ENCODE measurements at regions not wholly inside any gene's neighbourhood (a gene's known extent, or its start where the extent isn't known, plus 50 kb on each side); places are given as distances from the start of the nearest gene placed in this dataset.
A peak's percentile ranks its signal among the peaks of the same experiment; 100 is the strongest.

- DNase-seq, result no peak
Measured at GRCh38 chr6:84464471-84464870, 237.0 kb upstream of the CEP162 start.

GRCh38 chr6:84462698-84463097, 235.3 kb upstream of the CEP162 start:
- no peak for DNase-seq

- DNase-seq, result no peak
Measured at GRCh38 chr6:84461461-84461860, 234.0 kb upstream of the CEP162 start.

- no peak for DNase-seq
Measured at GRCh38 chr6:84460491-84460890, 233.0 kb upstream of the CEP162 start.

- DNase-seq, result no peak
Measured at GRCh38 chr6:84459401-84459800, 232.0 kb upstream of the CEP162 start.

GRCh38 chr6:84458271-84458670, 230.8 kb upstream of the CEP162 start:
- no peak for DNase-seq

GRCh38 chr6:84457276-84457675, 229.8 kb upstream of the CEP162 start:
- no peak for DNase-seq

- no peak for DNase-seq
Measured at GRCh38 chr6:84456803-84457202, 229.4 kb upstream of the CEP162 start.

GRCh38 chr6:84455511-84456029, 228.1 kb upstream of the CEP162 start:
- DNase-seq, result no peak

GRCh38 chr6:84453499-84453898, 226.1 kb upstream of the CEP162 start:
- no peak for DNase-seq

GRCh38 chr6:84450018-84450417, 222.6 kb upstream of the CEP162 start:
- no peak for DNase-seq

GRCh38 chr6:84449220-84449619, 221.8 kb upstream of the CEP162 start:
- no peak for DNase-seq

- DNase-seq, result no peak
Measured at GRCh38 chr6:84448331-84448730, 220.9 kb upstream of the CEP162 start.

GRCh38 chr6:84447651-84448050, 220.2 kb upstream of the CEP162 start:
- DNase-seq, result no peak

GRCh38 chr6:84445068-84445467, 217.6 kb upstream of the CEP162 start:
- DNase-seq, result no peak

- no peak for DNase-seq
Measured at GRCh38 chr6:84442208-84442607, 214.8 kb upstream of the CEP162 start.

- no peak for DNase-seq
Measured at GRCh38 chr6:84441456-84441855, 214.0 kb upstream of the CEP162 start.

- DNase-seq, result no peak
Measured at GRCh38 chr6:84434550-84434949, 207.1 kb upstream of the CEP162 start.

- no peak for DNase-seq
Measured at GRCh38 chr6:84432619-84433018, 205.2 kb upstream of the CEP162 start.

- DNase-seq, result peak in 6 of 58 donors; percentile 0 to 16 (median 8)
Measured at GRCh38 chr6:84428300-84428907, 201.0 kb upstream of the CEP162 start.

- DNase-seq, result no peak
Measured at GRCh38 chr6:84425971-84426705, 198.7 kb upstream of the CEP162 start.

GRCh38 chr6:84424956-84425355, 197.5 kb upstream of the CEP162 start:
- no peak for DNase-seq

GRCh38 chr6:84422380-84422968, 195.0 kb upstream of the CEP162 start:
- peak in 6 of 58 donors; percentile 0 to 2 (median 1) for DNase-seq

Data from anterior cingulate cortex (tissue), 58 donors.